HCT116 (cell line): ENCODE measurements at regions not wholly inside any gene's neighbourhood (a gene's known extent, or its start where the extent isn't known, plus 50 kb on each side); places are given as distances from the start of the nearest gene placed in this dataset.

Source experiments
- ATAC-seq: fragments of 200-7000 bp; cut with Tn5 transposase; 2 replicates; pipeline ENCODE4 v1.9.1; 2020; ENCODE audit warnings: mild to moderate bottlenecking, moderate library complexity
- BruUV-seq: library from RNA; stranded (reverse); fragments of 400-500 nt; replicated peaks from 2 replicates; lab custom pipeline; 2021; lab: Mats Ljungman, UMichigan
- CTCF ChIA-PET: fragments of 300-600 bp; sonication (Branson Sonifier 250); formaldehyde crosslinking; loops from one replicate; lab custom pipeline; 2021; ENCODE audit warnings: antibody characterized with exemption; lab: Charles Lee
- POLR2A ChIA-PET: fragments of 300-600, 350-600 bp; sonication (Branson Sonifier 250); formaldehyde crosslinking; loops from one replicate; lab custom pipeline; 2021; ENCODE audit warnings: antibody characterized with exemption; lab: Charles Lee
- RAD21 ChIA-PET, 2 experiments: fragments of 300-600 bp; sonication (Branson Sonifier 250); formaldehyde crosslinking; loops; one replicate each; lab custom pipeline; 2023; ENCODE audit warnings: low total read pairs in 2 of 2; ENCODE audit not compliant: uncharacterized antibody in 2 of 2, unreplicated experiment in 2 of 2, low non-redundant PET in 1 of 2; lab: Charles Lee
- DNase-seq: peaks from one replicate; pipeline ENCODE4 v3.0.0-alpha.2; 2010; ENCODE audit warnings: low read depth, low spot score
- H2AFZ ChIP-seq: fragments of 200-600 bp; shearing (Covaris generic), sonication (generic); 2 replicates; pipeline ENCODE4 v1.6.1; 2017; ENCODE audit warnings: low read depth, mixed run types, mixed read lengths, antibody characterized with exemption, low read length; ENCODE audit not compliant: poor library complexity, severe bottlenecking
- H3K27ac ChIP-seq: 2 replicates; pipeline ENCODE4 v1.5.1; 2012; ENCODE audit warnings: low read depth, low read length
- H3K27me3 ChIP-seq: fragments of 200-600 bp; sonication (generic); 2 replicates; pipeline ENCODE4 v1.6.1; 2016; ENCODE audit warnings: mixed run types, low read length, mixed read lengths; ENCODE audit not compliant: insufficient read depth
- H3K36me3 ChIP-seq, 2 experiments: fragments of 200-500 bp in 1 of 2; fragments of 200-600 bp in 1 of 2; sonication (Bioruptor generic) in 1 of 2; sonication (generic) in 1 of 2; 2 replicates each; pipeline versions ENCODE4 v1.5.1 to v1.6.1; 2014 to 2016; ENCODE audit warnings: low read length in 2 of 2, inconsistent platforms in 1 of 2, mixed read lengths in 1 of 2, mixed run types in 1 of 2; ENCODE audit not compliant: insufficient read depth in 2 of 2, control insufficient read depth in 1 of 2
- H3K4me1 ChIP-seq, 2 experiments: fragments of 200-600 bp in 1 of 2; sonication (generic) in 1 of 2; 2 replicates each; pipeline versions ENCODE4 v1.5.1 to v1.6.1; 2012 to 2017; ENCODE audit warnings: low read length in 2 of 2, inconsistent platforms in 1 of 2, mild to moderate bottlenecking in 1 of 2, mixed read lengths in 1 of 2, mixed run types in 1 of 2, moderate library complexity in 1 of 2; ENCODE audit not compliant: insufficient read depth in 2 of 2, control insufficient read depth in 1 of 2
- H3K4me2 ChIP-seq: fragments of 200-600 bp; sonication (generic); 2 replicates; pipeline ENCODE4 v1.6.1; 2017; ENCODE audit warnings: mixed run types, low read length, mixed read lengths
- H3K4me3 ChIP-seq, 2 experiments: fragments of 200-600 bp in 1 of 2; sonication (generic) in 1 of 2; replicated peaks in 1 of 2; 2 replicates each; pipeline ENCODE4 v1.5.1; 2011 to 2016; ENCODE audit warnings: low read length in 2 of 2, control low read depth in 1 of 2, low read depth in 1 of 2, mild to moderate bottlenecking in 1 of 2, mixed read lengths in 1 of 2, mixed run types in 1 of 2
- H3K79me2 ChIP-seq: fragments of 200-600 bp; sonication (generic); 2 replicates; pipeline ENCODE4 v1.6.1; 2017; ENCODE audit warnings: mild to moderate bottlenecking, mixed run types, low read length, moderate library complexity, mixed read lengths; ENCODE audit not compliant: insufficient read depth
- H3K9ac ChIP-seq: fragments of 200-600 bp; sonication (generic); 2 replicates; pipeline ENCODE4 v1.6.1; 2016; ENCODE audit warnings: low read length, mixed read lengths
- H3K9me2 ChIP-seq: fragments of 200-600 bp; sonication (generic), shearing (Covaris generic); 2 replicates; pipeline ENCODE4 v1.6.1; 2017; ENCODE audit warnings: mixed run types, mild to moderate bottlenecking, moderate library complexity; ENCODE audit not compliant: insufficient read depth
- H3K9me3 ChIP-seq, 2 experiments: fragments of 200-500 bp in 1 of 2; fragments of 200-600 bp in 1 of 2; sonication (Bioruptor generic) in 1 of 2; sonication (generic) in 1 of 2; 2 replicates each; pipeline ENCODE4 v1.6.1; 2014 to 2017; ENCODE audit warnings: low read length in 2 of 2, mixed read lengths in 2 of 2, inconsistent platforms in 1 of 2, low read depth in 1 of 2, mild to moderate bottlenecking in 1 of 2, mixed run types in 1 of 2, moderate library complexity in 1 of 2; ENCODE audit not compliant: control insufficient read depth in 1 of 2, insufficient read depth in 1 of 2
- H4K20me1 ChIP-seq: fragments of 200-600 bp; sonication (generic), shearing (Covaris generic); 2 replicates; pipeline ENCODE4 v1.6.1; 2017; ENCODE audit warnings: mixed run types, mild to moderate bottlenecking, moderate library complexity; ENCODE audit not compliant: insufficient read depth
- ATF3 ChIP-seq: IDR thresholded peaks from 2 replicates; pipeline ENCODE4 v1.6.1; 2012
- CEBPB ChIP-seq: IDR thresholded peaks from 2 replicates; pipeline ENCODE4 v1.6.1; 2012; ENCODE audit warnings: low read depth
- CTCF ChIP-seq, 3 experiments: fragments of 200-600 bp in 1 of 3; sonication (generic) in 1 of 3; IDR thresholded peaks in 2 of 3; conservative IDR thresholded peaks in 1 of 3; 2 replicates each; pipeline ENCODE4 v1.5.1; 2012 to 2017; ENCODE audit warnings: low read depth in 2 of 3, low read length in 2 of 3, antibody characterized with exemption in 1 of 3, borderline replicate concordance in 1 of 3, control low read depth in 1 of 3, mild to moderate bottlenecking in 1 of 3, mixed read lengths in 1 of 3, mixed run types in 1 of 3, moderate library complexity in 1 of 3; ENCODE audit not compliant: insufficient read depth in 1 of 3
- EGR1 ChIP-seq: IDR thresholded peaks from 2 replicates; pipeline ENCODE4 v1.6.1; 2012; ENCODE audit warnings: low read depth
- ELF1 ChIP-seq: IDR thresholded peaks from 2 replicates; pipeline ENCODE4 v1.6.1; 2012; ENCODE audit warnings: low read depth, borderline replicate concordance
- EZH2 ChIP-seq: fragments of 200-600 bp; sonication (generic); IDR thresholded peaks from 2 replicates; pipeline ENCODE4 v1.6.1; 2017; ENCODE audit warnings: antibody characterized with exemption, mixed run types
- FOSL1 ChIP-seq: IDR thresholded peaks from 2 replicates; pipeline ENCODE4 v1.6.1; 2012; ENCODE audit warnings: low read depth
- JUND ChIP-seq: IDR thresholded peaks from 2 replicates; pipeline ENCODE4 v1.6.1; 2012
- POLR2A ChIP-seq: IDR thresholded peaks from 2 replicates; pipeline ENCODE4 v1.7.0; 2011; ENCODE audit warnings: borderline replicate concordance; ENCODE audit not compliant: insufficient read depth, insufficient read length; ENCODE audit errors: extremely low read depth
- POLR2AphosphoS5 ChIP-seq: IDR thresholded peaks from 2 replicates; pipeline ENCODE4 v1.6.1; 2011; ENCODE audit warnings: mild to moderate bottlenecking, low read depth, low read length, moderate library complexity
- REST ChIP-seq: IDR thresholded peaks from 2 replicates; pipeline ENCODE4 v1.6.1; 2012; ENCODE audit warnings: low read depth
- SP1 ChIP-seq: IDR thresholded peaks from 2 replicates; pipeline ENCODE4 v1.6.1; 2012; ENCODE audit warnings: low read depth
- TCF7L2 ChIP-seq: IDR thresholded peaks from 2 replicates; pipeline ENCODE4 v1.7.0; 2011; ENCODE audit warnings: borderline replicate concordance, inconsistent platforms; ENCODE audit not compliant: insufficient read depth, insufficient read length; ENCODE audit errors: extremely low read depth
- YY1 ChIP-seq: IDR thresholded peaks from 2 replicates; pipeline ENCODE4 v1.6.1; 2011; ENCODE audit warnings: low read length, low read depth, moderate library complexity, mild to moderate bottlenecking; ENCODE audit not compliant: insufficient replicate concordance; ENCODE audit errors: extremely low read depth
- intact Hi-C: fragments of 100-400 bp; cut with micrococcal nuclease; formaldehyde crosslinking; loops from 2 replicates; pipeline ENCODE4 v1.10.0; 2022

GRCh38 chr2:45254025-45254424, 244.8 kb upstream of the SIX2 start:
- Histone ChIP-seq H3K36me3 (no peaks in the 10 kb centered on the region), H3K9ac (no peak overlapping the region), H3K27me3 (no peaks in the 10 kb centered on the region), H3K27ac (no peak overlapping the region), H4K20me1 (no peaks in the 10 kb centered on the region), H3K9me2 (no peaks in the 10 kb centered on the region), H2AFZ (no peak overlapping the region), H3K9me3 (no peaks in the 10 kb centered on the region), H3K79me2 (no peaks in the 10 kb centered on the region), H3K4me2 (no peak overlapping the region), H3K4me1 (no peaks in the 10 kb centered on the region), H3K4me3 (no peak overlapping the region)
- no peak for DNase-seq
- CTCF ChIA-PET = no interaction called here
- ATAC-seq = no peak
- POLR2A ChIA-PET = no interaction called here
- intact Hi-C loops = no loop called here
- no TSS peak for BruUV-seq
- RAD21 ChIA-PET = no interaction called here
- TF ChIP-seq REST (no peak), YY1 (no peak), CEBPB (no peak), POLR2AphosphoS5 (no peak), FOSL1 (no peak), TCF7L2 (no peak), JUND (no peak), ELF1 (no peak), CTCF (IDR thresholded peaks at IDR 0.05 in 2 of 3, conservative IDR thresholded peaks at IDR 0.05 in 1 of 3; ENCODE audit: borderline replicate concordance in 1 of 3, insufficient read depth in 1 of 3, low read depth in 2 of 3, low read length in 2 of 3) (no peak), EZH2 (no peak), SP1 (no peak), EGR1 (no peak), ATF3 (no peak), POLR2A (no peak)
